Stimulated activated naive CD8-positive, alpha-beta T cell treated with anti-CD3 and anti-CD28 coated beads, Interleukin-15, amount 100 ng/mL, for 72 hours (primary cell): ENCODE measurements at regions not wholly inside any gene's neighbourhood (a gene's known extent, or its start where the extent isn't known, plus 50 kb on each side); places are given as distances from the start of the nearest gene placed in this dataset.
"Not testable (repeated sequence)": the region's sequence is repeated elsewhere in the genome, so short reads cannot be mapped to it uniquely, and the experiment has no call there.

Experiments used
- ATAC-seq: fragments of 150-1000 bp; cut with Tn5 transposase; 2 replicates; pipeline ENCODE4 v1.10.0; 2021; ENCODE audit warnings: mild to moderate bottlenecking, moderate library complexity
- DNase-seq, 2 donors: peaks; one replicate each; pipeline ENCODE4 v3.0.0; 2021 to 2022
- H3K27ac Mint-ChIP-seq, 2 donors: one replicate each; pipeline ENCODE4 v1.8.0; 2022; ENCODE audit warnings: mild to moderate bottlenecking in 2 of 2, mixed read lengths in 2 of 2, moderate library complexity in 2 of 2
- H3K27me3 Mint-ChIP-seq: one replicate; pipeline ENCODE4 v1.8.0; 2022; ENCODE audit warnings: mixed read lengths
- H3K4me1 Mint-ChIP-seq: one replicate; pipeline ENCODE4 v1.8.0; 2022; ENCODE audit warnings: mild to moderate bottlenecking, mixed read lengths
- H3K4me3 Mint-ChIP-seq, 2 donors: one replicate each; pipeline ENCODE4 v1.8.0; 2022; ENCODE audit warnings: mild to moderate bottlenecking in 2 of 2, mixed read lengths in 2 of 2, moderate library complexity in 1 of 2
- H3K9me3 Mint-ChIP-seq, 2 donors: one replicate each; pipeline ENCODE4 v1.8.0; 2022; ENCODE audit warnings: mixed read lengths in 2 of 2

- Mint-ChIP-seq H3K4me1 (no peaks in the 10 kb centered on the region), H3K27me3 (no peaks in the 10 kb centered on the region), H3K4me3 (no peak overlapping the region), H3K9me3 (peaks cover 23 to 39% of the 10 kb centered on the region in 2 donors), H3K27ac (no peak overlapping the region)
- no peak for DNase-seq
- no peak for ATAC-seq
Measured at GRCh38 chr14:87241018-87241768, 751.8 kb downstream of the GALC start.

GRCh38 chr14:87240319-87240718 is 752.7 kb downstream of the GALC start:
- H3K27ac Mint-ChIP-seq, H3K27me3 Mint-ChIP-seq, H3K4me1 Mint-ChIP-seq, ATAC-seq, DNase-seq, H3K4me3 Mint-ChIP-seq: not testable (repeated sequence)
- peaks cover 23 to 41% of the 10 kb centered on the region in 2 donors for H3K9me3 Mint-ChIP-seq

GRCh38 chr14:87233806-87234384 is 759.1 kb downstream of the GALC start:
- ATAC-seq = no peak
- H3K9me3 Mint-ChIP-seq = peaks cover 32 to 34% of the 10 kb centered on the region in 2 donors
- DNase-seq = no peak
- no peak overlapping the region for H3K27ac Mint-ChIP-seq
- H3K27me3 Mint-ChIP-seq = no peaks in the 10 kb centered on the region
- H3K4me3 Mint-ChIP-seq = no peak overlapping the region
- no peaks in the 10 kb centered on the region for H3K4me1 Mint-ChIP-seq

GRCh38 chr14:87233266-87233665 is 759.7 kb downstream of the GALC start:
- H3K9me3 Mint-ChIP-seq = peaks cover 29 to 30% of the 10 kb centered on the region in 2 donors
- H3K27me3 Mint-ChIP-seq = no peaks in the 10 kb centered on the region
- no peak overlapping the region for H3K27ac Mint-ChIP-seq
- ATAC-seq (no peak), DNase-seq (no peak)
- no peaks in the 10 kb centered on the region for H3K4me1 Mint-ChIP-seq
- H3K4me3 Mint-ChIP-seq = no peak overlapping the region

- no peak for ATAC-seq
- peaks cover 15 to 27% of the 10 kb centered on the region in 2 donors for H3K9me3 Mint-ChIP-seq
Measured at GRCh38 chr14:87231336-87232026, 761.5 kb downstream of the GALC start.

GRCh38 chr14:87230726-87231125 is 762.3 kb downstream of the GALC start:
- no peak overlapping the region for H3K27ac Mint-ChIP-seq
- no peaks in the 10 kb centered on the region for H3K4me1 Mint-ChIP-seq
- DNase-seq (no peak), ATAC-seq (no peak)
- H3K9me3 Mint-ChIP-seq = peaks cover 13 to 22% of the 10 kb centered on the region in 2 donors
- H3K27me3 Mint-ChIP-seq = no peaks in the 10 kb centered on the region
- no peak overlapping the region for H3K4me3 Mint-ChIP-seq

More at GRCh38 chr14:87231336-87232026, 761.5 kb downstream of the GALC start:
- no peaks in the 10 kb centered on the region for H3K27me3 Mint-ChIP-seq
- no peak for DNase-seq
- no peak overlapping the region for H3K27ac Mint-ChIP-seq
- no peak overlapping the region for H3K4me3 Mint-ChIP-seq
- H3K4me1 Mint-ChIP-seq = no peaks in the 10 kb centered on the region

GRCh38 chr14:87229131-87229530 is 763.9 kb downstream of the GALC start:
- no peak for DNase-seq
- no peak for ATAC-seq
- H3K4me3 Mint-ChIP-seq = no peak overlapping the region
- H3K27me3 Mint-ChIP-seq = no peaks in the 10 kb centered on the region
- H3K9me3 Mint-ChIP-seq = peaks cover 13 to 22% of the 10 kb centered on the region in 2 donors
- no peaks in the 10 kb centered on the region for H3K4me1 Mint-ChIP-seq
- H3K27ac Mint-ChIP-seq = no peak overlapping the region

GRCh38 chr14:87217023-87217422 is 776.0 kb downstream of the GALC start:
- no peaks in the 10 kb centered on the region for H3K4me1 Mint-ChIP-seq
- H3K27me3 Mint-ChIP-seq = no peaks in the 10 kb centered on the region
- DNase-seq (no peak), ATAC-seq (no peak)
- no peak overlapping the region for H3K27ac Mint-ChIP-seq
- no peaks in the 10 kb centered on the region for H3K9me3 Mint-ChIP-seq
- no peak overlapping the region for H3K4me3 Mint-ChIP-seq

GRCh38 chr14:87214558-87214957 is 778.4 kb downstream of the GALC start:
- H3K4me3 Mint-ChIP-seq = no peak overlapping the region
- DNase-seq (no peak), ATAC-seq (no peak)
- no peaks in the 10 kb centered on the region for H3K4me1 Mint-ChIP-seq
- no peaks in the 10 kb centered on the region for H3K9me3 Mint-ChIP-seq
- H3K27me3 Mint-ChIP-seq = no peaks in the 10 kb centered on the region
- H3K27ac Mint-ChIP-seq = no peak overlapping the region

- ATAC-seq = no peak
- H3K4me1 Mint-ChIP-seq = no peaks in the 10 kb centered on the region
- H3K9me3 Mint-ChIP-seq = no peaks in the 10 kb centered on the region
- no peak overlapping the region for H3K4me3 Mint-ChIP-seq
- no peaks in the 10 kb centered on the region for H3K27me3 Mint-ChIP-seq
- no peak for DNase-seq
- H3K27ac Mint-ChIP-seq = no peak overlapping the region
Measured at GRCh38 chr14:87207756-87208155, 785.2 kb downstream of the GALC start.

- no peaks in the 10 kb centered on the region for H3K4me1 Mint-ChIP-seq
- no peak overlapping the region for H3K27ac Mint-ChIP-seq
- H3K4me3 Mint-ChIP-seq = no peak overlapping the region
- no peaks in the 10 kb centered on the region for H3K27me3 Mint-ChIP-seq
- H3K9me3 Mint-ChIP-seq = no peaks in the 10 kb centered on the region
- no peak for DNase-seq
- ATAC-seq = no peak
Measured at GRCh38 chr14:87205811-87206210, 787.2 kb downstream of the GALC start.

GRCh38 chr14:87203346-87203745 is 789.6 kb downstream of the GALC start:
- H3K9me3 Mint-ChIP-seq = no peaks in the 10 kb centered on the region
- H3K4me1 Mint-ChIP-seq = no peaks in the 10 kb centered on the region
- no peaks in the 10 kb centered on the region for H3K27me3 Mint-ChIP-seq
- no peak overlapping the region for H3K27ac Mint-ChIP-seq
- no peak overlapping the region for H3K4me3 Mint-ChIP-seq
- ATAC-seq (no peak), DNase-seq (no peak)

GRCh38 chr14:87199381-87199780 is 793.6 kb downstream of the GALC start:
- no peaks in the 10 kb centered on the region for H3K4me1 Mint-ChIP-seq
- H3K27ac Mint-ChIP-seq = no peak overlapping the region
- no peak for DNase-seq
- H3K27me3 Mint-ChIP-seq = no peaks in the 10 kb centered on the region
- no peak overlapping the region for H3K4me3 Mint-ChIP-seq
- peaks cover 8 to 13% of the 10 kb centered on the region in 2 donors for H3K9me3 Mint-ChIP-seq
- ATAC-seq = no peak

GRCh38 chr14:87196436-87196835 is 796.5 kb downstream of the GALC start:
- DNase-seq = no peak
- Mint-ChIP-seq H3K27ac (no peak overlapping the region), H3K9me3 (peaks cover 18 to 20% of the 10 kb centered on the region in 2 donors), H3K27me3 (no peaks in the 10 kb centered on the region), H3K4me3 (no peak overlapping the region), H3K4me1 (no peaks in the 10 kb centered on the region)
- no peak for ATAC-seq

GRCh38 chr14:87187786-87188185 is 805.2 kb downstream of the GALC start:
- peaks cover 17 to 35% of the 10 kb centered on the region in 2 donors for H3K9me3 Mint-ChIP-seq
- H3K4me1 Mint-ChIP-seq = no peaks in the 10 kb centered on the region
- DNase-seq = no peak
- H3K4me3 Mint-ChIP-seq = no peak overlapping the region
- H3K27ac Mint-ChIP-seq = no peak overlapping the region
- no peak for ATAC-seq
- H3K27me3 Mint-ChIP-seq = no peaks in the 10 kb centered on the region

GRCh38 chr14:87186737-87187136 is 806.2 kb downstream of the GALC start:
- H3K4me3 Mint-ChIP-seq = no peak overlapping the region
- H3K9me3 Mint-ChIP-seq = peaks cover 17 to 32% of the 10 kb centered on the region in 2 donors
- DNase-seq (no peak), ATAC-seq (no peak)
- H3K27me3 Mint-ChIP-seq = no peaks in the 10 kb centered on the region
- no peaks in the 10 kb centered on the region for H3K4me1 Mint-ChIP-seq
- H3K27ac Mint-ChIP-seq = no peak overlapping the region
